ENCODE measurements at regions not wholly inside any gene's neighbourhood (a gene's known extent, or its start where the extent isn't known, plus 50 kb on each side); places are given as distances from the start of the nearest gene placed in this dataset.

DNA sequence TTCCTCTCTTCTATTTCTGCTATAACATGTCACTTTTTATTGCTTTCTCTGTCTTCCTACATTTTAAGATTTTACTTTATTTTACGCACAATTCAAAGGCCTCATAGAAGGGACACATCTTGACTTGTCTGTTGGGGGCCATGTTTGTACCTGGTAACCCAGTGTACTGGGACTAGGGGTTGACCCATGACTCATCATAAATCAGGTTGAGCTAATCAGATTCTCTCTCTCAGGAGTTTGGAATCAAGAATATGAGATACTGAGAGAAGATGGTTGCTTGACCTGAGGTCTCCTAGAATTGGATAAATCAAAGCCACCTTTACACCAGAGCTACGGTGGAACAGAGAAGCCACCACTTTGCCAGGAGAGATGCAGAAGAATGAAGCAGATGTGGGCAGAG is 153.0 kb downstream of the UXS1 start:
- DNase-seq, result no peak

DNA sequence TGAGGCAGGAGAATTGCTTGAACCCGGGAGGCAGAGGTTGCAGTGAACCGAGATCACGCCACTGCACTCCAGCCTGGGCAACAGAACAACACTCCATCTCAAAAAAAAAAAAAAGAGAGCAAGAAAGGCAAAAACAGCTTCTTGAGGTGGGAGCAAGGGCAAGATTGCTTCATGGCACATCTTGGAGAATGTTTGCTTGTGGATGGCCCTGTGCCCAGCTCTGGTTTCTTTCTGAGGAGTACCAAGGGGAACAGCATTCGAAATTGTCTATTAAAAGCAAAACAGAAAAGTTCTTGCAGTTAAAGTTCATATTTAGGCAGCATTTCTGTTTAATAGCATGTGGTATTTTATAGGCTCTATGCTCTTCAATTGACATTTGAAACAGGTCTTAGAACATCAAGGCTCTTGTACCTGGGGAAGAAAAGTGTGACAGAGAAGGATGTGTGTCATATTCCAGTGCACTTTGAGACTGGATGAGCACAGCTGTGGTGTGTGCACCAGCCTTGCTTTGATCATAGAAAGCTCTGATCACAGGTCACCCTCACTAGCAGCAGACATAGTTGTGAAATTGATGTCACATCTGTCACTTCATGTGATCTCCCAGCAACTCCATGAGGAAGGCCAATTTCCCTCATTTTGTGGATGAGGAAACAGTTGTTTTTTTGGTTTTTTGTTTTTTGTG is 154.3 kb downstream of the UXS1 start:
- DNase-seq, result no peak

DNA sequence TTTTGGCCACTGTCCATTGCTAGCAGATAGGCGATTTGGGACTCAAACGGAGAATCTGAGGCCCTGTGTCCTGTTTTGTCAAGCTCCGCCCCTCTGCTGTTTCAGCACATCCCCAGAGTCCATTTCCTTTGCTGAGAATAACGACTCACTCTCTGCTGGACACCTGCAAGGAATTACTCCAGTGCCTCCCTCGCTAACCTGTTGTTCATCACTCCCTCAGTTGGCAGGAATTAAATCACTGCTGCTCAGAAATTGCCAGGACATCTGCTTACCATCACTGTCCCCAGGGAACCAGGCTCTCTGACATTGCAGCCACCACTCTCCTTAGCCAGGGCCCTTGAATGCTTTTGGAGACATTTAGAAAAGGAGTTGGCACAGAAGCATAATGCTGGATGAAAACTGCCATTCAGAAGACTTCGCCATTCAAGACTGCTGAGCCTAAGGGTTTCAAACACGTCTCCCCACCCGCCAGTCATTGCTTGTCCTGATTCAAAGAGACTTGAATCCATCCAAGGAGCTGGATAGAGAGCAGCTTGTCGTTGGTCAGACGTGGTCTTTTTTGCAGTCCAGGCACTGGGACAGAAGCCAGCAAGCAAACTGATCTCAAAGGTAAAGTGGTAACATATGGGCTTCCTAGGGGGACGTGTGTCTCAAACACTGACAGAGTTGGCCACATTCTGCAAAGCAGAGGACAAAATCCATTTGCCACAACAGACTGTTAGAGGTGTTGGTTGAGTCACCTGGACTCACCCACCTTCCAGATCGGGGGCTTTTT is 155.3 kb downstream of the UXS1 start:
- DNase-seq, result peak; percentile 39

DNA sequence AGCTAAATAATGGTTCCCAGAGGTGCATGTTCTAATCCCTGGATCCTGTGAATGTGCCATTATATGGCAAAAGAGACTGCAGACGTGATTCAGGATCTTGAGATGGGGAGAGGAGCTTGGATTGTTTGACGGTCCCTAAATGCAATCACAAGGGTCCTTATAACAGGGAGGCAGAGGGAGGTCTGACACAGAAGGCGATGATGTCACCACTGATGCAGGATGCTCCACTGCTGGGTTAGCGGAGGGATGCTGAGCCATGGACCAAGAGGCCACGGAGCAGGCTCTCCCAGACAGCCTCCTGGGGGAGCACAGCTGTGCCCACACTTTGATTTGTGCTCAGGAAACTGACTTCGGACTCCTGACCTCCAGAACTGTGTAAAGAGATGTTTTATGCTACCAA is 156.2 kb downstream of the UXS1 start:
- no peak for DNase-seq

DNA sequence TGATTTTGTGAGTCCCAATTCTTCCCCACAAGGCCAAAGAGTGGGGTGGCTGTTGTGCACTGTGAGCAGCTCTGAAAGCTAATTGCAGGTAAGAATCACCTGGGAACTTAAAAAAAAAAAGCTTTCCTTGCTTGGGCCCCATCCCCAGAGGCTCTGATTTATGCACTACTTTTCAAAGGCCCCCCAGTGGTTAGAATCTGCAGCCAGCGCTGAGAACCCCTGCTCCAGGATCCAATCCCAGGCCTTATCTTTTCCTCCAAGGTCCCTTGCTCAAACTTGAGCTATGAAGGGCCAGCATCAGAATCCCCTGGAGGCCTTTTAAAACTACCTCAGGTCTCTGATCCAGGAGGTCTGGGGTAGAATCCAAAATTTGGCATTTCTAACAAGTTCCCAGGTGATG is 156.8 kb downstream of the UXS1 start:
- DNase-seq, result no peak

DNA sequence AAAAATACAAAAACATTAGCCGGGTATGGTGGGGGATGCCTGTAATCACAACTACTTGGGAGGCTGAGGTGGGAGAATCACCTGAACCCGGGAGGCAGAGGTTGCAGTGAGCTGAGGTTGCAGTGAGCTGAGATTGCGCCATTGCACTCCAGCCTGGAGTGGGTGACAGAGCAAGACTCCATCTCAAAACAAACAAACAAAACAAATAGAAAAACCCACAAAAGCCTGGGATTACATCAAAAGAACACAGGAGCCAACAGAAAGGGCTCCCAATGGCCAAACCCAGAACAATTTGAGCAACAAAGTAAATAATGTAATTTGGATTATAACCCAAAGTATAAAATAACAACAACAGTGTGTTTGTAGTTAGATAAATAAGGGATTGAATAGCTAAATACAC is 159.8 kb downstream of the UXS1 start:
- DNase-seq, result no peak

DNA sequence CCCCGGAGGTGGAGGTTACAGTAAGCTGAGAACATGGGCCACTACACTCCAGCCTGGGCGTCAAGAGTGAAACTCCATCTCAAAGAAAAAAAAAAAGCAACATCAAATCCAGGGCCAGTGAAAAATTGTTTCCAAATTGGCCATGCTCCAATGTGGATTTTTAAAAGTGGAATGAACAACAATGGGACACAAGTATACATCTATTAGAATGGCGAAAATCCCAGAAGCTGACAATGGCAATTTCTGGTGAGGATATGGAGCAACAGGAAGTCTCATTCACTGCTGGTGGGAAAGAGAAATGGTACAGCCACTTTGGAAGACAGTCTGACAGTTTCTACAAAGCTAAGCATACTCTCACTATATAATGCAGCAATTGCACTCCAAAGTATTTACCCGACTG is 161.4 kb downstream of the UXS1 start:
- DNase-seq, result no peak

DNA sequence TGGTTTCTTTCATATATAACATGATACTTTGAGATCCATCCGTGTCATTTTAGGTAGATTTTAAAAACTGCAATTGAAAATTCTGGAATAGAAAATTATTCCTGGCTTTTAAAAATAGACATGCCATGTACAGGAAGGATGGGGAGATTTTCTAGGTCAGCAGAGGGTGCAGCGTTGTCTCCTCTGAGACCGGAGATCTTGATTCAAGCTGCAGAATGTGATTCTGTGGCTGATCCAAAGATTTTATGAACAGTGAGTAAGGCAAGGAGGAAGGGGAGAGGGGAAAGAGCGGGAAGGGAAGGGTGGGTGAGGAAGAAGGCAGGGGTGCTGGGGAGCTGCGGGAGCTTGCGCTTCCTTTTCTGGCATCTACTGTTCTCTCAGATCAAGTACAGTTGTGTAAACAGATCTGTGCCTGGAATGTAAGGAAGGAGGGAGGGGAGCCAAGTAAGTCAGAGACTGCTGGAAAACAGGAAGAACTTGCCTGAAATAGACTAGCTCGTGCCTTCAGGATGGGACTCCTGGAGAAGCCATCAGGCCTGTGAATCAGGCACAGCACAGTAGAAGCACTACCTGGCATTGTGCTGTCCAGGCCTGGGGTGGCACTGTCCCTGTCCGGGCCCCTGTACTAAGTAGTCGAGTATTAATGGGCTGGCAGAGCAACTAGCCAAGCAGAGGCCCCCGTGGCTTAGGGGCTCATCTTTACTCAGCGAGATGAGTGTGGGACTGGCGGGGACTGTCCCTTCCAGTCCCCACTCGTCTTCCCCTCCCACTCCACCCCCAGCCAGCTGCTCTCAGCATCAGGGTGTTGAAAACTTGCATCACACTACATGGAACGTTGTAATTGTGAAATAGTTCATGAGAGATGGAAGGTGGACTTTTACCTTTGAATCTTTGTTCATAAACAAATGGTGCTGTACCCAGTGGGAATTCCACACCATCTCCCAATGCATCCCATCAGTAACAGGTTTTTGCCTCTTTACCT is 163.5 kb downstream of the UXS1 start:
- no peak for DNase-seq

DNA sequence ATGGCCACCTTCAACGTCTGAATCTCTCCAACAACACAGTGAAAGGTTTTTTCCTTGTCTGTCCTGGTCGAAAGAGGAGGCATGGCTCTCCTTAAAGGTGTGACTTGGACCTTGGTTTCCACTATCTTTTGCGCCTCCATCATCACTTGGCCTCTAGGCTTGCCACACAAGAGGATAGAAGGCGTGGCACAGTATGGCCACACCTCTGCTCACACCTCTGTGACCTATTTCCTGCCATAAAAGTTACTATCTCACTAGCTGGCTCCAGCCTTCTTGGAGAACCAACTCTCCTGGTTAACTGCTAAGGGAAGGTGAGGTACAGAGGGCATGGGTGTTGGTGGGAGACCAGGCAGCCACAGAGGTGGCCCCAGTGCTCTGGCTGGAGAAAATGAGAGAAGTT is 165.9 kb downstream of the UXS1 start:
- no peak for DNase-seq

DNA sequence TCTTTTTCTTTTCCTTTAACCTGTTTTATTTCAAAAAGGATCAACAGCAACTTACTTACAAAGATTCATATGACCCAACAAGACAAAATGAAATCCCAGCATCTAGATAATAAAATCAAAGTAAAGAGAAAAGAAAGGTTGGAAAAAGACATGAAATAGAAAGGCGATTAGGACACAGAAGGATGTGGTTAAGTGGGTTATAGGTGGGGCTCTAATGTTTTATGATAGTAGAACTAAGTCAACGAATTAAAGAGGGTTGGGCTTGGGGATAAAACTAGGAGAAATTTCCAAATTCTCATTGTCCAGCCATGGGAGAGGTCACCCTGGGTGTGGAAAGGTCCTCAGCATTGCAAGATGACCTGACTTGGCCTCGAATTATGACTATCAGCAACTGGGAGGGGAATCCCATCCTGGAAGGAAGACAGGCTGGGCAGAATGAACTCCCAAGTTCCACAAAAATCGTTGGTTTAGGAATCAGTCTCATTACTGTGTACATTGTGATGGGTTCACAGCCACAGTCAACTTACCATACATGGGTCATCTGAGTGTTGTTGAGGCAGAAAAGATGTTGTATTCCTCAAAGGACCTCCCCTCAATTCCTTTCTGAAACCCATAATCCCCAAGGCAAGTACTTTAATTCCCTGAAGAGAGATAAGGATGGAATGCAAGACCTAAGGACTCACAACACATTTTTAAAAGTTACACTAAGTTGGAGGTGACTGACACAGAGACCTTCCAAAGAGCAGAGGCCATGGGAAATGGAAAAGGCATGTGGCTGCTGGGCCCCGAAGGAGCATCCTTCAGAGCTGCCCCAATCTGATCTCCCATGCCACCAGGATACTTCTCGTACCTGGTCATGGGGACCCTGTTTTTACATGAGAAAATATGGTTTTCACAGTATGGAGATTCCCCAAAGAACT is 167.6 kb downstream of the UXS1 start:
- DNase-seq, result no peak

DNA sequence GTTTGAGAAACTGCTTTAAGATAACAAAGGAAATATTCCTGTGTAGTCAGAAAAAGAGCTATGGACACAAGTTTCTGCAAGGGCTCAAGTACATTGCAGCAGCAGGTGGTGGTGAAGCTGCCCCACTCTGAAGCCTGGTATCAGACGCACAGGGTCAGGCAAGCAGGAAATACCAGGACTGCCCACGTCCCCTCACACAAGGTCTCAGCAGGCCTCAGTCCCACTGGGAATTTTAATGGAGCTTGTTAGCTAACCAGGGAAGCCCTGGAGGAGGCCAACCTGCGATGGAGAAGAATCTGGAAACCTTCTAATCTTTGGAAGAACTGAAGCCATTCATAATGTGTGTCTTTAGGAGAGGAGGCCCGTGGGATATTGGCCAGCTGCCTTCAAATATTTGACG is 168.3 kb downstream of the UXS1 start:
- no peak for DNase-seq

DNA sequence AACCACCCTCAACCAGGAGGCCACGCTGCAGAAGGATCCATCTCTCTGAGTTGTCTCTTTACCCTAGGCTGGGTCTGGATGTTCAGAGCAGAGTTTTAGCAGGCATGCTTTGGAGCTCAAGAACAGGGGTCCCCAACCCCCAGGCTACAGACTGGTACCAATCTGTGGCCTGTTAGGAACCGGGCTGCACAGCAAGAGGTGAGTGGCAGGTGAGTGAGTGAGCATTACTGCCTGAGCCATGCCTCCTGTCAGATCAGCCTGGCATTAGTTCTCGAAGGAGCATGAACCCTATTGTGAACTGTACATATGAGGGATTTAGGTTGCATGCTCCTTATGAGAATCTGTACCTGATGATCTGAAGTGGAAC is 172.5 kb downstream of the UXS1 start:
- DNase-seq, result no peak

DNA sequence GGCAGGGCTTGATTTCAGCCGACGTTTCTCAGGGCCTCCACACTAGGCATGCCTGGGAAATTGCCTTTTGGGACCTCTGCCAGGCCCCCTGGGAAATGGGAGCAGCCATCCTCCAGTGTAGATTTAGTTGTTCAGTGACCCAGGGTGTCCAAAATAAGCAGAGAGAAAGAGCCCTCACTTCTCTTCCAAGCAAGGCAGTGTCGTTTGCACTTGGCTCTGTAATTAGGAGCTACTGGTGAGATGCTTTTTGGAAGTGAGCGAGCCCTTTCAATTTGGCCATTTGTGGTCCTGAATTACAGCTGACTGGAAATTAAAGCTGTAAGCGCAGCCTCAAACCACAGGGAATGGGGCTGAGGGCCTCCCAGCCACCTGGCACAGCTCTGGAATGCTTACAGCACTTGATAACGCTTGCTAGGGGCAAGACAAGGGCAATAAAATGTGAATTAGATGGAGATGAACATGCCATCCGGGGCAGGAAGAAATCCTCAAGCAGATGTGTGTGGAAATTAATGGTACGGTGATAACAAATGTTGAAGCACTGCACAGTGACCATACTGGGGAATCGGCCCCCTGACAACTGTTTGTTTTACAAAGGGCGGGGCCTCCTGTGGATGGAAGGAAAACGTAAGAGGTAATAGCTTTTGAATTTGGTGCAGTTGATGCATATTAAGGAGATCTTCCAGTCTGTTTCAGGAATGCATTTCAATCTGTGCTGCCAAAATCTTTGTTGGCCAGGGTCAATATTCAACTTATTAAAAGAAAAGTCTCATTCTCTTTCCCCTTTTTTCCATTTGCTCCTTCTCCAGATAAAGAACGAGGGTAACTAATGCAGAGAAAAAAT is 173.1 kb downstream of the UXS1 start:
- peak; percentile 87 for DNase-seq

DNA sequence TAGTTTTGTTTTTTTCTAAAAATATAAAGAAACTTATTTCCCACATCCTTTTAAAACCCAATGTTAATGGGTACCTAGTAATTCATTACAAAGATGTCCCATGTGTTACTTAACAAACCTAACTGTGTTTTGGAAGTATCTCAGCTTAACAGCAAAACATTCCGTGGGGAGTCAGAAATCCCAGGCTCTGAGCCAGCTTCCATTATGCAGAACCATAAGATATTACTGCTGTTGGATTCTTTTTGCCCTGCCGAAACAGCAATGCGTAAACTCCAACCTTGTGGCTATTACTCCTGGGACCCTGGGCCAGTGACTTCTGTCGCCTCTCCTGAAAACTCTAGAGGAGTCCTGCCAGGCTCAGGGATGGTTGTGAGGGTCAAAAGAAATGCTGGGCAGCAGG is 174.1 kb downstream of the UXS1 start:
- DNase-seq, result peak; percentile 15

DNA sequence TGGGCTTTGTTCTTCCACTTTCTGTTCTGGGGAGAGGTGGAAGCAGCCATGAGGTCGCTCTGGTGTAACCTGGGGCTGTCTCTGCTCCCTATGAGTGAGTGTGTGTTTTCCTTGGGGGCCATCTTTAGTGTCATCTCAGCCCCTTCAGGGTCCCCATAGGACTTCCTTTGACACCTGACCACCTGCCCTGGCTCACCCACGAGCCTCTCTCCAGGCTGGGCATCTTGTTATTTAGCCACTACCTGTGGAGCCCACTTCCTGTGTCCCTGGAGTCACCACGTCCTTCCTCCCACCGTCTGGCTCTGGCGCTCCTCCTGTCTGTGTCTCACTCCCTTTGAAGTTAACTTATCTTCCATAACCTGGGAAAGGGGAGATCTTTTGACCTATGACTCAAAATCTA is 176.0 kb downstream of the UXS1 start:
- DNase-seq, result no peak

DNA sequence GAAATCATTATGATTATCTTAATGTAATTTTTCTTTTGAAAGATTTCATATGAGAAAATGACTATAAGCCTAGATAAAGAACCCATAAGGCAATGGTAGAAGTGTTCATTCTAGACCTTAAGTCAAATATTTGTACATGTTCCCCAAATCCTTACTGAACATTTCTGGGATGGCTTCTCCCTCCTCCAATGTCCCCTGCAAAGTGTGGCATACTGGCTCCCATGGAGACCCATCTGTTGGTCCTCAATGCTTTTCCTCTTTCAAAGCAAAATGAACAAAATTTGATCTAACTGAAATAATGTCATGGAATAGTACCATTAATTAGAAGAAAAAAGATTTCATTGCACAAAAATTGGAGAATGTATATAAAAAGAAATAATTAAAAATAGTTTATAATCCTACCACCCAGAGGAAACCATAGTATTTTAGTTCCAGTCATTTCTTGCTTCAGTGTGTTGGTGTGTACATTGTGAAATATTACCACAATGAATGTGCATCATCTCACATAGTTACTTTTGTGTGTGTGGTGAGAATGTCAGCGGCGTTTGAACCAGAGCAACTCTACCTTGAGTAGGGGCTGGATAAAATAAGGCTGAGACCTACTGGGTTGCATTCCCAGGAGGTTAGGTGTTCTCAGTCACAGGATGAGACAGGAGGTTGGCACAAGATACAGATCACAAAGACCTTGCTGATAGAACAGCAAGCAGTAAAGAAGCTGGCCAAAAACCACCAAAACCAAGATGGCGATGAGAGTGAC is 181.3 kb downstream of the UXS1 start:
- DNase-seq, result no peak

DNA sequence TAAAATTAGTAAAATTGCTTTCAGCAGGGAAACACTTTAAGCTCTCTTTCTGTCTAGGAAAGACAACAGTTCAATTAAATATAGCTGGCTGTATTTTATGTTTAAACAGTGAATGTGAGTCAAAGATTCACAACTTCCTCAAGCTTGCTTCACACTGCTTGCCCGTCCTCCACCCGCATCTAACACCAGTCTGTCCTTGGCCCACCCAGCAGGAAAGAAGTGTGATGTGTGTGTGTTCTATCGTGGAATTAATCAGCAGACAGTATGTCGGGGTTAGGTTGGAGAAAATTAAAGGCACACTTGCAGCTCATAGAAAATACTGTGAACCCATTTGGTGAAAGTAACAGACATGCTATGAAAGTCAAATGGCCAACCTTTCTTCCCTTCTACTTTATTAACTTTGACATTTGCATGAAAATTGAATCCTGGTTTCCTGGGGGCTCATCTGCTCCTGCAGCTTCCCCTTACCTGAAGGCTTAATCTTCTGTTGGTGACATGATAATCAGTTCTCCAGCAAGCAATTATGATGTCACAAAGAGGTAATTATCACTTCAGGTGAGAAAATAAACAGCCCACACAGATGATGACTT is 182.0 kb downstream of the UXS1 start:
- DNase-seq, result no peak

DNA sequence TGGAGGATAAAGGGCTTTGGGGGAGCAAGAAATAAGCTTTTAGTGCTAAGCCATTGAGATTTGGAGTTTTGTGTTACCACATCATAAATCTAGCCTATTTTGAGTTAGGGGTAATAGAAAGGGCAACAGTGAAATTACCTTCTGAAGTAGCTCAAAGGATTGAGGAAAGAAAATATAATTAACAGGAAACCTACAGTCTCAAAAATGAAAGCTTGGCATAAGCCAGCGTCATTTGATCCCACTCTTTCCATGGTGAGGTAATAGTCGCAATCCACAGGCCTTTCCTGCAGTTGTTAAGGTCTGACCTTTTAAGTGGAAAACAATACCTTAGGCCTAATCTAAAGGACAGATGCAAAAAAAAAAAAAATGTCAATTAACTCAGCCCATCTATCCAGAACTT is 182.7 kb downstream of the UXS1 start:
- peak; percentile 5 for DNase-seq

DNA sequence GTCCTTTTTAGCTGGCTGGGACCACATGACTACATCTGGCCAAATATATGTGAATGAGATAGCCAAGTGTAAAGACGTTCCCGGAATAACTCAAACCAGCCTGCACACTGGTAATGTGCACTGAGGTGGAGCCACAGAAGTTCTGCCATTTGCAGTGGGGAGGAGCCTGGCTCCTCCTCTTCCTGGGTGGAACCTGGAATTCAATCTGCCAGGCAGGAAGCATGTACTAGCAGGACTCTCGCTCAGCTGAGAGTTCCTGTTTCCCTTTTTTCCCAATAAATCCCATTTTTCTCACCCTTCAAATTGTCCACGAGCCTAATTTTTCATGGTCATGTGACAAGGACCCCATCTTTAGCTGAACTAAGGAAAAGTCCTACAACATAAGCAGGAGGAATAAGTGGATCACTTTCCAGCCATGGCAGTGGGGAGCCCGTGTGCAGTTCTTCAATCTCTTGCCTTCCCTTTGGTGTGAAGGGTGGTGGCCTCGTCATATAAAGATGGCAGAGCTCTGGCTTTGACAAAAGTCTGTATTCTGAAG is 183.2 kb downstream of the UXS1 start:
- no peak for DNase-seq

DNA sequence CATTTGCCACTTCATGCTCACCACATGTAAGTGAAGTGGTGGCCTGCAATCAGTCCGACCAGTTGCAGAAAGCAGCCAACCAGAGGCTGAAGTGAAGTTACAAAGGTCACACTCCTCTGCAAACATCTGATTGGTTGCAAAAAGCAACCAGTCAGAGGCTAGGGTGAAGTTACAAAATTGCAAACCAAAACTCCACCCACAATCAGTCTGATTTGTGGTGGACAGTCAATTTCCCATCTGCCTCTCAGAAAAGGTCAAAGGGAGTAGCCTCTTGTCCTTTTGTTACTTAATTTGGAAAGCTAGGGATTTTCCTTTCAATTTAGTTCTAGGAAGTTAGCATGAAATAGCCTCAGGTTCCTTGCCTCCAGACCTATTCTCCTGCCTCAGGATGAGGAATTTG is 185.0 kb downstream of the UXS1 start:
- DNase-seq, result no peak

Measured in NCI-H2171 (cell line).